ENCODE measurements at regions not wholly inside any gene's neighbourhood (a gene's known extent, or its start where the extent isn't known, plus 50 kb on each side); places are given as distances from the start of the nearest gene placed in this dataset.

DNA sequence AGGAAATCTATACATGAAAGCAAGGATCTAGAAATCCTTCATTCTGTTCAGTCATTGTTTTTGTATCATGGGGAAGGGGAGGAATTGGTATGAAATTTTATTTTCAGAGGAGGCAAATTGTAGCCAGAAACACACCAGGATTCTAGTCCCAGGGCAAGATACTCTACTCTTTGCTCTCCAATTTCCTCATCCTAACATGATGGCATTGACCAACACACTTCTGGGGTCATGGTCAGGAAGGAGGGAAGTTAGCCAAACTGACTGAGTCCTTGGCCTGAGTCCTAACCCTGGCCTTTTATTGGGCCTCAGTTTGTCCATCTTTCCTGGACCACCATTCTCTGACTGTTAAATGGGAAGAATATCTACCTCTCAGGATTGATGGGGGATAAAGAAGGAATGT is 65.5 kb downstream of the BBS10 start:
- Histone ChIP-seq H3K36me3 (ENCODE audit: control insufficient read depth, insufficient read depth, low read length) (no peaks in the 10 kb centered on the region), H3K4me1 (no peaks in the 10 kb centered on the region), H3K27ac (no peak overlapping the region), H3K4me3 (ENCODE audit: low read depth, low read length) (no peak overlapping the region), H2AFZ (no peak overlapping the region), H3K9me3 (ENCODE audit: control insufficient read depth, low read length) (no peaks in the 10 kb centered on the region), H3K4me2 (ENCODE audit: low read length) (no peak overlapping the region), H3K79me2 (no peaks in the 10 kb centered on the region), H3K9ac (no peak overlapping the region), H3K27me3 (ENCODE audit: control insufficient read depth, insufficient read depth, low read length) (no peaks in the 10 kb centered on the region)
- TF ChIP-seq, protein P1, sequence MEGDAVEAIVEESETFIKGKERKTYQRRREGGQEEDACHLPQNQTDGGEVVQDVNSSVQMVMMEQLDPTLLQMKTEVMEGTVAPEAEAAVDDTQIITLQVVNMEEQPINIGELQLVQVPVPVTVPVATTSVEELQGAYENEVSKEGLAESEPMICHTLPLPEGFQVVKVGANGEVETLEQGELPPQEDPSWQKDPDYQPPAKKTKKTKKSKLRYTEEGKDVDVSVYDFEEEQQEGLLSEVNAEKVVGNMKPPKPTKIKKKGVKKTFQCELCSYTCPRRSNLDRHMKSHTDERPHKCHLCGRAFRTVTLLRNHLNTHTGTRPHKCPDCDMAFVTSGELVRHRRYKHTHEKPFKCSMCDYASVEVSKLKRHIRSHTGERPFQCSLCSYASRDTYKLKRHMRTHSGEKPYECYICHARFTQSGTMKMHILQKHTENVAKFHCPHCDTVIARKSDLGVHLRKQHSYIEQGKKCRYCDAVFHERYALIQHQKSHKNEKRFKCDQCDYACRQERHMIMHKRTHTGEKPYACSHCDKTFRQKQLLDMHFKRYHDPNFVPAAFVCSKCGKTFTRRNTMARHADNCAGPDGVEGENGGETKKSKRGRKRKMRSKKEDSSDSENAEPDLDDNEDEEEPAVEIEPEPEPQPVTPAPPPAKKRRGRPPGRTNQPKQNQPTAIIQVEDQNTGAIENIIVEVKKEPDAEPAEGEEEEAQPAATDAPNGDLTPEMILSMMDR (IDR thresholded peaks at IDR 0.05), result no peak

DNA sequence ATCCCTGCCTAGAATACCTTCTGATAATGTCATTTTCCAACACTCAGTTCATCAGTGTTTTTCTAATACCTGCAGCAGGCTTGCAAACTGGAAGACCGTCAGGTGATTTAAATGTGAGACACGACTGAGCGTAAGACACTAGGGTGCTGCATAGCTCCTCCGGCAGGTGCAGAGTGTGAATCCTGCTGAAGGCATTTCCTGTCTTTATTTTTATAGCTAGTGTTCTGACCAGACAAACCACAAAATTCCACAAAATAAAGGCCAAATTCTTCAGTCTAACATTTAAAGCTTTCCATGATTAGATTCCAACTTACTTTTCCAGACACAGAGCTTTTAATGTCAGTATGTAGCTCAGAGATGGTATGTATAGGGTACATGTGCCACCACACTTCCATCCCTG is 70.7 kb downstream of the BBS10 start:
- Histone ChIP-seq H3K27me3 (ENCODE audit: control insufficient read depth, insufficient read depth, low read length) (no peaks in the 10 kb centered on the region), H3K9me3 (ENCODE audit: control insufficient read depth, low read length) (no peaks in the 10 kb centered on the region), H3K9ac (no peak overlapping the region), H2AFZ (no peak overlapping the region), H3K27ac (no peak overlapping the region), H3K4me3 (ENCODE audit: low read depth, low read length) (no peak overlapping the region), H3K79me2 (no peaks in the 10 kb centered on the region), H3K36me3 (ENCODE audit: control insufficient read depth, insufficient read depth, low read length) (no peaks in the 10 kb centered on the region), H3K4me1 (no peaks in the 10 kb centered on the region), H3K4me2 (ENCODE audit: low read length) (no peak overlapping the region)
- TF ChIP-seq, protein P1 (IDR thresholded peaks at IDR 0.05), result no peak

DNA sequence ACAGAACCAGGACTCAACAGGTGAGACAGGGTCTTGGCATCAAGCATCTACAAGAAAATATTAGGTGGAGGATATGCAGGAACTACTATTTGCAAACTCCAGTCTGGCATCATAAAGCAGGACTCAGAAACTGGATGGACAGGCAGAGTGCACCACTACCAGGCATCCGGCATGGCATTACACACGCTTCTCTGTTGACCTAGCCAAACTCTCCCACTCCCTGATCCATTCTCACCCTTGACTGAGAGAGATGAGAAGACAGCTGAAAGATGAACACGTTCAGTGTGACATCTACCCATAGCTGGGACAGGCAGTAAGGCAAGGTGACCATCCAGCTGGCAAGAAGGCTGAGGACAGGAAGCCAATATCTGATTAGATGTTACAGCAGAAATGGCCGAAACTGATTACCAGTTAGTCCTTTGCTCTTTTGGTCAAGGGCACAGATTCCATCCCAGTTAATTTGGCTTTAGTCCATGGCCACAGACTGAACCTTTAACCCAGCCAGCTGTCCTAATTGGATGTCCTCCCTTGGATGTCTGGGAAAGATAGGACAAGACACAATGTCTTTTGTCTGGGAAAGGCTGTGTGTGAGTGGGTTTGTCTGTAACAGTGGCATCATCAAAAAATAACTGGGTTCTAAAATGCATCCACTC is 71.6 kb downstream of the BBS10 start:
- Histone ChIP-seq H3K36me3 (ENCODE audit: control insufficient read depth, insufficient read depth, low read length) (no peaks in the 10 kb centered on the region), H2AFZ (no peak overlapping the region), H3K4me3 (ENCODE audit: low read depth, low read length) (no peak overlapping the region), H3K79me2 (no peaks in the 10 kb centered on the region), H3K9ac (no peak overlapping the region), H3K27me3 (ENCODE audit: control insufficient read depth, insufficient read depth, low read length) (no peaks in the 10 kb centered on the region), H3K9me3 (ENCODE audit: control insufficient read depth, low read length) (no peaks in the 10 kb centered on the region), H3K27ac (no peak overlapping the region), H3K4me2 (ENCODE audit: low read length) (no peak overlapping the region), H3K4me1 (no peaks in the 10 kb centered on the region)
- TF ChIP-seq, protein P1 (IDR thresholded peaks at IDR 0.05), result no peak

DNA sequence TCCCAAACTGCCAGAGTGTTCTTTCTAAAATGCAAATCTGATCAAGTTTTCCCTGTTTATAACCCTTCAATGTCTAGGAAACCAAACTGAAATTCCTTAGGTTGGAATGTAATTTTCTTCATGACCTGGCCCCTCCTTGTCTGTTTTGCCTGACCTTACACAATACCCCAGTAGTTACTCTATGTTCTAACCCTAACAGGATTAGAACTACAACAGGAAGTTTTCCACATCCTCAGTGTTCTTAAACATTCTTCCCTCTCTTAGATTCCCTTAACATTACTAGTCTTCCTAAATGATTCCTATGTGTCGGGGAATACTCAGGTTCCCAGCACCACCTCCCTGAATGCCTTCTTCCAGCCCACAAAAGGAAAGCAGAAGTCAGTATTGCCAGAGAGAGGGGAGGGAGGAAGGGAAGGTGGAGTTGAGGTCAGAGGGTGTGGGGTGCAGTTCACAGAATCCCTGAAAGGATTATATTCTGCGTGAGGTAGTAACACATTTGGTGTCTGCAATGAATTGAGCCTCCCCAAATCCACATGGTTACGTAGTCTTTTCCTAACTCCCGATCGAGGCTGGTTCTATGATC is 72.6 kb downstream of the BBS10 start:
- H3K9me3 ChIP-seq (ENCODE audit: control insufficient read depth, low read length), result no peaks in the 10 kb centered on the region
- no peak overlapping the region for H3K4me3 ChIP-seq (ENCODE audit: low read depth, low read length)
- no peaks in the 10 kb centered on the region for H3K36me3 ChIP-seq (ENCODE audit: control insufficient read depth, insufficient read depth, low read length)
- no peaks in the 10 kb centered on the region for H3K4me1 ChIP-seq
- no peak overlapping the region for H2AFZ ChIP-seq
- H3K4me2 ChIP-seq (ENCODE audit: low read length), result no peak overlapping the region
- no peak overlapping the region for H3K9ac ChIP-seq
- no peaks in the 10 kb centered on the region for H3K79me2 ChIP-seq
- no peak overlapping the region for H3K27ac ChIP-seq
- H3K27me3 ChIP-seq (ENCODE audit: control insufficient read depth, insufficient read depth, low read length), result no peaks in the 10 kb centered on the region
- TF ChIP-seq, protein P1 (IDR thresholded peaks at IDR 0.05), result no peak

Measured in parathyroid adenoma (tissue), 2 donors.